ENCODE measurements at regions not wholly inside any gene's neighbourhood (a gene's known extent, or its start where the extent isn't known, plus 50 kb on each side); places are given as distances from the start of the nearest gene placed in this dataset.

DNA sequence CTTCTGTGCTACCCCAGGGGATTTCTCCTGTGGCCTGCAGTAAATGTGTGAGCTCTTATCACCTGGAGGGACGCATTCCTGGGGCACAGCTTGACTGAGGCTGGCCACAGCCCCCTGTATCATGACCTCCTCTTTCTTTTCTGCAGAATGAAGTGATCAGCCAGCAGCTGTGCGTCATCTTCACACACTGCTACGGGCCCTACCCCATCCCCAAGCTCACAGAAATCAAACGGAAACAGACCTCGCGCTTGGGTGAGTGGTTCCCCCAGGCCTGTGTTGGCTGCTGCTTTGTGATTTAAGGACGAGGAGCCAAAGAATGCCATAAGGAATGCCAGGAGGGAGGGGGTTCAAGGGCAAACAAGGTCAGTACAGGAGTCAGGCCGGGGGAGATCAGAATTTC, 50.5 kb upstream of the PWP1 start:
- Mint-ChIP-seq H3K36me3 (ENCODE audit: low read depth) (peaks cover 10% of the 10 kb centered on the region), H3K4me1 (peaks cover 6% of the 10 kb centered on the region), H3K27ac (no peak overlapping the region), H3K27me3 (ENCODE audit: low read depth) (peaks cover 5% of the 10 kb centered on the region), H3K4me3 (no peak overlapping the region), H3K9me3 (peaks cover 4% of the 10 kb centered on the region)
- TF ChIP-seq, protein P1, sequence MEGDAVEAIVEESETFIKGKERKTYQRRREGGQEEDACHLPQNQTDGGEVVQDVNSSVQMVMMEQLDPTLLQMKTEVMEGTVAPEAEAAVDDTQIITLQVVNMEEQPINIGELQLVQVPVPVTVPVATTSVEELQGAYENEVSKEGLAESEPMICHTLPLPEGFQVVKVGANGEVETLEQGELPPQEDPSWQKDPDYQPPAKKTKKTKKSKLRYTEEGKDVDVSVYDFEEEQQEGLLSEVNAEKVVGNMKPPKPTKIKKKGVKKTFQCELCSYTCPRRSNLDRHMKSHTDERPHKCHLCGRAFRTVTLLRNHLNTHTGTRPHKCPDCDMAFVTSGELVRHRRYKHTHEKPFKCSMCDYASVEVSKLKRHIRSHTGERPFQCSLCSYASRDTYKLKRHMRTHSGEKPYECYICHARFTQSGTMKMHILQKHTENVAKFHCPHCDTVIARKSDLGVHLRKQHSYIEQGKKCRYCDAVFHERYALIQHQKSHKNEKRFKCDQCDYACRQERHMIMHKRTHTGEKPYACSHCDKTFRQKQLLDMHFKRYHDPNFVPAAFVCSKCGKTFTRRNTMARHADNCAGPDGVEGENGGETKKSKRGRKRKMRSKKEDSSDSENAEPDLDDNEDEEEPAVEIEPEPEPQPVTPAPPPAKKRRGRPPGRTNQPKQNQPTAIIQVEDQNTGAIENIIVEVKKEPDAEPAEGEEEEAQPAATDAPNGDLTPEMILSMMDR (IDR thresholded peaks at IDR 0.05; ENCODE audit: unreplicated experiment in 3 of 3): no peak
